GM12875 (cell line): ENCODE measurements at regions not wholly inside any gene's neighbourhood (a gene's known extent, or its start where the extent isn't known, plus 50 kb on each side); places are given as distances from the start of the nearest gene placed in this dataset.

Experiments
- H3K4me3 ChIP-seq: one replicate; pipeline ENCODE4 v1.5.1; 2011; ENCODE audit warnings: low read depth, low read length, control low read depth
- TF ChIP-seq, protein P1 (sequence below): IDR thresholded peaks from 2 replicates; pipeline ENCODE4 v1.5.1; 2011; ENCODE audit warnings: low read depth, mild to moderate bottlenecking, control low read depth, inconsistent platforms, low read length, moderate library complexity, borderline replicate concordance; ENCODE audit not compliant: insufficient read depth

- TF ChIP-seq, protein P1, sequence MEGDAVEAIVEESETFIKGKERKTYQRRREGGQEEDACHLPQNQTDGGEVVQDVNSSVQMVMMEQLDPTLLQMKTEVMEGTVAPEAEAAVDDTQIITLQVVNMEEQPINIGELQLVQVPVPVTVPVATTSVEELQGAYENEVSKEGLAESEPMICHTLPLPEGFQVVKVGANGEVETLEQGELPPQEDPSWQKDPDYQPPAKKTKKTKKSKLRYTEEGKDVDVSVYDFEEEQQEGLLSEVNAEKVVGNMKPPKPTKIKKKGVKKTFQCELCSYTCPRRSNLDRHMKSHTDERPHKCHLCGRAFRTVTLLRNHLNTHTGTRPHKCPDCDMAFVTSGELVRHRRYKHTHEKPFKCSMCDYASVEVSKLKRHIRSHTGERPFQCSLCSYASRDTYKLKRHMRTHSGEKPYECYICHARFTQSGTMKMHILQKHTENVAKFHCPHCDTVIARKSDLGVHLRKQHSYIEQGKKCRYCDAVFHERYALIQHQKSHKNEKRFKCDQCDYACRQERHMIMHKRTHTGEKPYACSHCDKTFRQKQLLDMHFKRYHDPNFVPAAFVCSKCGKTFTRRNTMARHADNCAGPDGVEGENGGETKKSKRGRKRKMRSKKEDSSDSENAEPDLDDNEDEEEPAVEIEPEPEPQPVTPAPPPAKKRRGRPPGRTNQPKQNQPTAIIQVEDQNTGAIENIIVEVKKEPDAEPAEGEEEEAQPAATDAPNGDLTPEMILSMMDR, result no peak
- H3K4me3 ChIP-seq, result no peak overlapping the region
Measured at GRCh38 chr4:30535255-30535654, 184.9 kb upstream of the PCDH7 start.

DNA sequence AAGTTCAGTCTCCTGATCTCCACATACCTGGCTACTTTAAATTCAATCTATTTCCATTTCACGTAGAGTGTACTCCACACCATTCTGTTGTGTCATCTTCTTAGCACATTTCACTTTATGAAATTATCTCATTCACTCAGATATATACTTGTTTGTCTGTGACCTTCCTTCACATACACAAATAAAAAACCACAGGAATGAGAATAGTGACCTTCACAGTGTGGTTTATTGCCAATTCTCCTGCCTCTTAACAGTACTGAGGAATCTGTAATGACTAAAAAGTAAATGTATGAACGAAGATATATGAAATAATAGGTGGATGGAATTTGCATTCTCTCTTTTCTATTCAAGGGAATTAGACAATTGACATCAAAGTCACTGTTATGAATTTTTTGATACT is 183.9 kb upstream of the PCDH7 start:
- no peak overlapping the region for H3K4me3 ChIP-seq
- TF ChIP-seq, protein P1, result no peak

DNA sequence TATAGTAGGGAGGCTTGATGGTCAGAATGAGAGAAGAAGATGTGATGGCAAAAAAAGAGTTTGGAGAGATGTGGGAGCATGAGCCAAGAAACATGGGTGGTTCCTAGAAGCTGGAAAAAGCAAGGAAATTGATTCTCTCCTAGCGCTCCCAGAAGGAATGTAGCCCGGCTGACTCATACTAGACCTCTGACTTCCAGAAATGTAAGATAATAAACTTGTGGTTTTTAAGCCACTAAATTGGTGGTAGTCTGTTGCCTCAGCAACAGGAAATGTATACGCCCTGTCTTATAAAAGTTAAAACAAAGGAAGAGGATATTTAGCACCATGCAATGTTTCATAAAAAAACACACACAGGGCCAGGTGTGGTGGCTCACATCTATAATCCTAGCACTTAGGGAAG is 182.7 kb upstream of the PCDH7 start:
- no peak overlapping the region for H3K4me3 ChIP-seq

DNA sequence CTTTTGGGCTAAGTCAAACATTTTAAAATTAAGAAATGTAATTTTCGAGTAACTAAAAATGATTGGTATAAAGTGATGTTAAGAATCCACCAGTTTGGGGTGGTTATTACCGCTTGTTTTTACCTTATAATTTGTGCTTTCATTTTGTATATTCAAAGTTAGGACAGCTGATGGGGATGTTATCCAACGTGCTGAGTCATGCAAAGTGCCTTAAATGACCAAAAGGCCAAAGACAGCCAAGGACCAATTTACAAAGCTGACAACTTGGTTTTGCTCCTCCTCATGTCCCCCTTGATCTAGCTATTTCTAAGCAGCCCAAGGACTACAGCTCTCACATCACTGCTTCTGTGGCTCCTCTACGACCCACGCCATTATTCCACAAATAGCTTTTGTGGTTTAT is 181.4 kb upstream of the PCDH7 start:
- TF ChIP-seq, protein P1, result no peak

More for the DNA sequence above, 182.7 kb upstream of the PCDH7 start:
- TF ChIP-seq, protein P1, result no peak

GRCh38 chr4:30543057-30543456 is 177.1 kb upstream of the PCDH7 start:
- TF ChIP-seq, protein P1, result no peak
- H3K4me3 ChIP-seq, result no peak overlapping the region

More for the DNA sequence above, 181.4 kb upstream of the PCDH7 start:
- no peak overlapping the region for H3K4me3 ChIP-seq

DNA sequence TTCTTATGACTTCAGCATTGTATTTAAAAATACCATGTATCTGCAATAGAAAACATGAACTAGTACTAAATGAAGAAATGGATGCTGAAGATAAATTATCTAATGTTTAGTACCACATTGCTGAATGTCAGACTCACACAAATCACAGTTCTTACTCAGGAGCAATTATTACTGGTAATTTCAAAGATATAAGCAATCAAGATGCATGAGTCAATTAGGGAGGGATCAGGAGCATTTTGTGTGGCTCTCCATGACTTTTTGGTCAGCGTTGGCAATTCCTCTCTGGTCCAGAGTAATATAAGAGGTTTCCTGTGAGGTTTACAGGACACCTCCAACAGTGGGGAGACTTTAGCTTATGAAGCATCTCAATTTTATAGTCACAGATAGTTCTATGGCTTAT is 167.0 kb upstream of the PCDH7 start:
- TF ChIP-seq, protein P1, result no peak
- H3K4me3 ChIP-seq, result no peak overlapping the region

- no peak overlapping the region for H3K4me3 ChIP-seq
- TF ChIP-seq, protein P1, result no peak
Measured at GRCh38 chr4:30553706-30554105, 166.5 kb upstream of the PCDH7 start.
